Mesendoderm (in vitro differentiated cells): ENCODE measurements at regions not wholly inside any gene's neighbourhood (a gene's known extent, or its start where the extent isn't known, plus 50 kb on each side); places are given as distances from the start of the nearest gene placed in this dataset.

Experiments
- DNase-seq: peaks from one replicate; pipeline ENCODE4 v3.0.0; 2013
- H2AK5ac ChIP-seq: 2 replicates; pipeline ENCODE4 v1.6.1; 2013; ENCODE audit warnings: low read length, inconsistent platforms
- H2BK120ac ChIP-seq: 2 replicates; pipeline ENCODE4 v1.6.1; 2013; ENCODE audit warnings: low read depth, mild to moderate bottlenecking, low read length, moderate library complexity, mixed read lengths
- H2BK15ac ChIP-seq: replicated peaks from 2 replicates; pipeline ENCODE4 v1.6.1; 2013; ENCODE audit warnings: low read depth, mild to moderate bottlenecking, moderate library complexity
- H2BK5ac ChIP-seq: 2 replicates; pipeline ENCODE4 v1.6.1; 2013; ENCODE audit warnings: low read length, inconsistent platforms
- H3K18ac ChIP-seq: 2 replicates; pipeline ENCODE4 v1.6.1; 2013; ENCODE audit warnings: mild to moderate bottlenecking, low read length, mixed read lengths
- H3K23ac ChIP-seq: one replicate; pipeline ENCODE4 v1.6.1; 2013; ENCODE audit warnings: low read length
- H3K27ac ChIP-seq: 2 replicates; pipeline ENCODE4 v1.5.1; 2013; ENCODE audit warnings: low read depth, mild to moderate bottlenecking, inconsistent platforms, low read length, moderate library complexity
- H3K27me3 ChIP-seq: 2 replicates; pipeline ENCODE4 v1.6.1; 2013; ENCODE audit warnings: low read length, control low read depth, mild to moderate bottlenecking, inconsistent platforms; ENCODE audit not compliant: insufficient read depth, poor library complexity
- H3K36me3 ChIP-seq: 2 replicates; pipeline ENCODE4 v1.6.1; 2013; ENCODE audit warnings: low read length, inconsistent platforms; ENCODE audit not compliant: control insufficient read depth, insufficient read depth
- H3K4ac ChIP-seq: one replicate; pipeline ENCODE4 v1.6.1; 2013; ENCODE audit warnings: low read depth, mild to moderate bottlenecking, low read length, moderate library complexity
- H3K4me1 ChIP-seq: 2 replicates; pipeline ENCODE4 v1.6.1; 2013; ENCODE audit warnings: low read depth, low read length, inconsistent platforms; ENCODE audit not compliant: control insufficient read depth
- H3K4me2 ChIP-seq: 2 replicates; pipeline ENCODE4 v1.6.1; 2013; ENCODE audit warnings: low read length
- H3K4me3 ChIP-seq: 2 replicates; pipeline ENCODE4 v1.5.1; 2013; ENCODE audit warnings: mild to moderate bottlenecking, low read length
- H3K56ac ChIP-seq: one replicate; pipeline ENCODE4 v1.6.1; 2013; ENCODE audit warnings: low read length
- H3K79me1 ChIP-seq: 2 replicates; pipeline ENCODE4 v1.6.1; 2013; ENCODE audit warnings: low read length, inconsistent platforms
- H3K79me2 ChIP-seq: 2 replicates; pipeline ENCODE4 v1.6.1; 2013; ENCODE audit warnings: mild to moderate bottlenecking, low read length; ENCODE audit not compliant: control insufficient read depth, insufficient read depth
- H3K9ac ChIP-seq: 2 replicates; pipeline ENCODE4 v1.6.1; 2013; ENCODE audit warnings: low read length, inconsistent platforms
- H4K5ac ChIP-seq: one replicate; pipeline ENCODE4 v1.6.1; 2013; ENCODE audit warnings: low read length
- H4K8ac ChIP-seq: one replicate; pipeline ENCODE4 v1.6.1; 2013; ENCODE audit warnings: low read depth, mild to moderate bottlenecking, control low read depth, low read length, moderate library complexity
- WGBS: extraction: QIAGEN DNeasy Blood & Tissue Kit; methylation state at CpG from one replicate; pipeline ENCODE4 v1.1.7; 2013; ENCODE audit warnings: low lambda C conversion rate, missing lambda C conversion rate; ENCODE audit not compliant: insufficient coverage; ENCODE audit errors: extremely low coverage; 5-methylcytosine and 5-hydroxymethylcytosine counted together

DNA sequence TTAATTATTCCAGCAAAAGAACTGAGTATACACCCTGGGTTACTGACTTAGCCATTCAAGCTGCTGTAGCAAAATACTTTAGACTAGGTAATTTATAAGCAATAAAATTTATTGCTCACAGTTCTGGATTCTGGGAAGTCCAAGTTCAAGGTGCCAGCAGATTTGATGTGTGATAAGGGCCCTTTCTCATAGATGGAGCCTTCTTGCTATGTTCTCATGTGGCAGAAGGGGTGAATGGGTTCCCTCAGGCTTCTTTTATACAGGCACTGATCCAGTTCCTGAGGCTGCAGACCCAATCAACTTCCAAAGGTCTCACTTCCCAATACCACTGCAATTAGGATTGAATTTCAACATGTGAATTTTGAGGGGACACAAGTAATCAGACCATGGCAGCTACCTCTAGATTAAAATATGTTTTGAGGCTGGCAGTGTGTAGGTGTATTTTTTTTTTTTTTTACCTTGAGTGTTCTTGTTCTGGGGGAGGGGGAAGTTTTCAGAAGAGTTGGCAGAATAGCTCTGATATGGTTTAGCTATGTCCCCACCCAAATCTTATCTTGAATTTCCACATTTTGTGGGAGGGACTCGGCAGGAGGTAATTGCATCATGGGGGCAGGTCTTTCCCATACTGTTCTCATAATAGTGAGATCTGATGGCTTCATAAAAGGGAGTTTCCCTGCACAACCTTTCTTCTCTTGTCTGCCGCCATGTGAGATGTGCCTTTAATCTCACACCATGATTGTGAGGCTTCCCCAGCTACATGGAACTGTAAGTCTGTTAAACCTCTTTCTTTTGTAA is 178.2 kb downstream of the RASSF9 start:
- H2AK5ac ChIP-seq: no peak overlapping the region
- H3K27me3 ChIP-seq: no peaks in the 10 kb centered on the region
- no peak for DNase-seq
- no peaks in the 10 kb centered on the region for H3K36me3 ChIP-seq
- H3K79me1 ChIP-seq: no peaks in the 10 kb centered on the region
- H3K79me2 ChIP-seq: no peaks in the 10 kb centered on the region
- no CpG with 5 or more reads among the region's 2 CpGs for WGBS
- no peak overlapping the region for H4K8ac ChIP-seq
- no peak overlapping the region for H3K4me3 ChIP-seq
- no peak overlapping the region for H3K4ac ChIP-seq
- H3K4me2 ChIP-seq: no peak overlapping the region
- no peak overlapping the region for H4K5ac ChIP-seq
- H2BK5ac ChIP-seq: no peak overlapping the region
- no peak overlapping the region for H2BK15ac ChIP-seq
- no peak overlapping the region for H3K18ac ChIP-seq
- no peak overlapping the region for H3K9ac ChIP-seq
- H3K4me1 ChIP-seq: no peaks in the 10 kb centered on the region
- H3K27ac ChIP-seq: no peak overlapping the region
- H3K23ac ChIP-seq: no peak overlapping the region
- no peak overlapping the region for H3K56ac ChIP-seq
- H2BK120ac ChIP-seq: no peak overlapping the region

DNA sequence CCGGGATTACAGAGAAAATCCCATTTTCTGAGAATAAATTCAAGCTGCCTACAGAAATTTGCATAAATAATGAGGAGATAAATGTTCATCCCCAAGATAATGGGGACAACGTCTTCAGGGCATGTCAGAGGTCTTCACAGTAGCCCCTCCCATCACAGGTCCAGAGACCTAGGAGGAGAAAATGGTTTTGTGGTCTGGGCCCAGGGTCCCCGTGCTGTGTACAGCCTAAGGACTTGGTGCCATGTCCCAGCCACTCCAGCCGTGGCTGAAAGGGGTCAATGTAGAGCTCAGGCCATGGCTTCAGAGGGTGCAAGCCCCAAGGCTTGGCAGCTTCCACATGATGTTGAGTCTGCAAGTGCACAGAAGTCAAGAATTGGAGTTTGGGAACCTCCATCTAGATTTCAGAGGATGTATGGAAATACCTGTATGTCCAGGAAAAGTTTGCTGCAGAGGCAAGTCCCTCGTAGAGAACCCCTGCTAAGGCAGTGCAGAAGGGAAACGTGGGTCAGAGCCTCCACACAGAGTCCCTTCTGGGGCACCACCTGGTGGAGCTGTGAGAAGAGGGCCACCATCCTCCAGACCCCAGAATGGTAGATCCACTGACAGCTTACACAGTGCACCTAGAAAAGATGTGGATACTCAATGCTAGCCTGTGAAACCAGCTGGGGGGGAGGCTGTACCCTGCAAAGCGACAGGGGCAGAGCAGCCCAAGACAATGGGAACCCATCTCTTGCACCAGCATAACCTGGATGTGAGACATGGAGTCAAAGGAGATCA is 176.3 kb downstream of the RASSF9 start:
- H2BK5ac ChIP-seq: no peak overlapping the region
- H4K5ac ChIP-seq: no peak overlapping the region
- H3K18ac ChIP-seq: no peak overlapping the region
- H4K8ac ChIP-seq: no peak overlapping the region
- no peak overlapping the region for H3K56ac ChIP-seq
- H3K27ac ChIP-seq: no peak overlapping the region
- no CpG with 5 or more reads among the region's 7 CpGs for WGBS
- no peaks in the 10 kb centered on the region for H3K4me1 ChIP-seq
- H3K36me3 ChIP-seq: no peaks in the 10 kb centered on the region
- no peak overlapping the region for H2BK120ac ChIP-seq
- H2AK5ac ChIP-seq: no peak overlapping the region
- H3K27me3 ChIP-seq: no peaks in the 10 kb centered on the region
- no peak overlapping the region for H3K23ac ChIP-seq
- H3K79me2 ChIP-seq: no peaks in the 10 kb centered on the region
- no peak overlapping the region for H3K4me3 ChIP-seq
- no peak overlapping the region for H3K9ac ChIP-seq
- no peak overlapping the region for H3K4ac ChIP-seq
- H2BK15ac ChIP-seq: no peak overlapping the region
- no peak overlapping the region for H3K4me2 ChIP-seq
- H3K79me1 ChIP-seq: no peaks in the 10 kb centered on the region
- no peak for DNase-seq

- Histone ChIP-seq H3K56ac (no peak overlapping the region), H4K5ac (no peak overlapping the region), H3K36me3 (no peaks in the 10 kb centered on the region), H3K4ac (no peak overlapping the region), H4K8ac (no peak overlapping the region), H3K79me2 (no peaks in the 10 kb centered on the region), H3K23ac (no peak overlapping the region), H3K4me1 (no peaks in the 10 kb centered on the region), H2AK5ac (no peak overlapping the region), H3K4me3 (no peak overlapping the region), H3K27ac (no peak overlapping the region), H2BK120ac (no peak overlapping the region), H3K27me3 (no peaks in the 10 kb centered on the region), H3K9ac (no peak overlapping the region), H2BK5ac (no peak overlapping the region), H3K79me1 (no peaks in the 10 kb centered on the region), H3K18ac (no peak overlapping the region), H2BK15ac (no peak overlapping the region), H3K4me2 (no peak overlapping the region)
- whole genome bisulfite sequencing: no CpG with 5 or more reads among the region's 4 CpGs
- no peak for DNase-seq
These were observed 174.6 kb downstream of the RASSF9 start for GRCh38 chr12:85661461-85662206.

- H3K18ac ChIP-seq: no peak overlapping the region
- H3K9ac ChIP-seq: no peak overlapping the region
- no peaks in the 10 kb centered on the region for H3K27me3 ChIP-seq
- H3K4me3 ChIP-seq: no peak overlapping the region
- no peak overlapping the region for H2BK120ac ChIP-seq
- no peak overlapping the region for H3K27ac ChIP-seq
- no peak overlapping the region for H4K5ac ChIP-seq
- H3K4me2 ChIP-seq: no peak overlapping the region
- H2AK5ac ChIP-seq: no peak overlapping the region
- no peak overlapping the region for H2BK15ac ChIP-seq
- H3K4ac ChIP-seq: no peak overlapping the region
- no peak overlapping the region for H2BK5ac ChIP-seq
- H3K23ac ChIP-seq: no peak overlapping the region
- no peaks in the 10 kb centered on the region for H3K79me1 ChIP-seq
- no peak overlapping the region for H4K8ac ChIP-seq
- no peaks in the 10 kb centered on the region for H3K36me3 ChIP-seq
- no peaks in the 10 kb centered on the region for H3K4me1 ChIP-seq
- no peaks in the 10 kb centered on the region for H3K79me2 ChIP-seq
- no peak for DNase-seq
- H3K56ac ChIP-seq: no peak overlapping the region
These were observed 174.0 kb downstream of the RASSF9 start for GRCh38 chr12:85662207-85662602.

DNA sequence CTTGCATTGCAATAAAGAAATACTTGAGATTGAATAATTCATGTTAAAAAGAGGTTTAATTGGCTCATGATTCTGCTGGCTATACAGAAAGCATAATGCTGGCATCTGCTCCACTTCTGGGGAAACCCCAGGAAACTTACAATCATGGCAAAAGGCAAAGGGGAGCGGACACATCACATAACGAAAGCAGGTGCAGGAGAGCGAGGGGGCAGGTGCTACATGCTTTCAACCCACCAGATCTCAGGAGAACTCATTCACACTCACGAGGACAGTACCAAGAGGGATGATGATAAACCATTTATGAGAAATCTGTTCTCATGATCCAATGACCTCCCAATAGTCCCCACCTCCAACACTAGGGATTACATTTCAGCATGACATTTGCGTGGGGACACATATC is 172.6 kb downstream of the RASSF9 start:
- Histone ChIP-seq H3K4me2 (no peak overlapping the region), H3K79me2 (no peaks in the 10 kb centered on the region), H3K18ac (no peak overlapping the region), H3K9ac (no peak overlapping the region), H2AK5ac (no peak overlapping the region), H3K56ac (no peak overlapping the region), H3K27ac (no peak overlapping the region), H3K4ac (no peak overlapping the region), H2BK15ac (no peak overlapping the region), H3K4me3 (no peak overlapping the region), H3K23ac (no peak overlapping the region), H3K79me1 (no peaks in the 10 kb centered on the region), H3K4me1 (no peaks in the 10 kb centered on the region), H2BK120ac (no peak overlapping the region), H3K27me3 (no peaks in the 10 kb centered on the region), H3K36me3 (no peaks in the 10 kb centered on the region), H4K8ac (no peak overlapping the region), H2BK5ac (no peak overlapping the region), H4K5ac (no peak overlapping the region)
- WGBS: no CpG with 5 or more reads among the region's 5 CpGs
- DNase-seq: no peak
